Muscle layer of duodenum (tissue), 2 donors: ENCODE measurements at regions not wholly inside any gene's neighbourhood (a gene's known extent, or its start where the extent isn't known, plus 50 kb on each side); places are given as distances from the start of the nearest gene placed in this dataset.

Source experiments
- H3K27ac ChIP-seq: one replicate; pipeline ENCODE4 v1.7.0; 2013; ENCODE audit warnings: mild to moderate bottlenecking, low read length
- H3K27me3 ChIP-seq: one replicate; pipeline ENCODE4 v1.7.0; 2013; ENCODE audit warnings: low read depth, mild to moderate bottlenecking, control low read depth, low read length
- H3K36me3 ChIP-seq, 2 donors: one replicate each; pipeline ENCODE4 v1.7.0; 2013; ENCODE audit warnings: low read length in 2 of 2, control low read depth in 1 of 2, mild to moderate bottlenecking in 1 of 2; ENCODE audit not compliant: insufficient read depth in 2 of 2, control insufficient read depth in 1 of 2
- H3K4me1 ChIP-seq, 2 donors: one replicate each; pipeline ENCODE4 v1.7.0; 2013; ENCODE audit warnings: low read length in 2 of 2, mild to moderate bottlenecking in 2 of 2, control low read depth in 1 of 2, moderate library complexity in 1 of 2; ENCODE audit not compliant: insufficient read depth in 2 of 2, control insufficient read depth in 1 of 2
- H3K4me3 ChIP-seq, 2 donors: one replicate each; pipeline ENCODE4 v1.7.0; 2013; ENCODE audit warnings: low read length in 2 of 2, low read depth in 1 of 2, mild to moderate bottlenecking in 1 of 2
- H3K9me3 ChIP-seq, 2 donors: one replicate each; pipeline ENCODE4 v1.7.0; 2013; ENCODE audit warnings: low read length in 2 of 2, control low read depth in 1 of 2, mild to moderate bottlenecking in 1 of 2; ENCODE audit not compliant: control insufficient read depth in 1 of 2
- donor health status: healthy.

DNA sequence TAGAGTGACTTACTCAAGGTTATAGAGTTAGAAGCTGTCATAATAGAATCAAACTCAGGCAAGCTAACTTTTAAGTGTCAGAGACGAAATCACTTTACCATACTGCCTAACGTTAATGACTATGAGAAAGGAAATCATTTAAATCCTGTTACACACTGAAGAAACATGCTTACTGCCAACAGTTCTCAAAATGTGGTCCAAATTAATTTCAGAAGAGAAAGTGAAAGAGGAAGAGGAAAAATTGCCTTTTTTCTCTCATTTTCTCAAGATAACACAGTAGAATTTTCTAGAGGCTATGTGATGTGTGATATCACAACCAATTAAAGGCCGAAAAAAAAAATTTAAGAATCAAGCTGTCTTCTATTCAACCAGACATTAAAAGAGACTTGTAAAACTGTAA, 1362.7 kb upstream of the CHAC2 start:
- Histone ChIP-seq H3K4me3 (no peak overlapping the region), H3K4me1 (peaks cover 0 to 5% of the 10 kb centered on the region in 2 donors), H3K27ac (no peak overlapping the region), H3K36me3 (no peaks in the 10 kb centered on the region), H3K27me3 (no peaks in the 10 kb centered on the region), H3K9me3 (no peaks in the 10 kb centered on the region)

- no peaks in the 10 kb centered on the region for H3K9me3 ChIP-seq
- H3K27ac ChIP-seq = no peak overlapping the region
- no peak overlapping the region for H3K4me3 ChIP-seq
- H3K4me1 ChIP-seq = peaks cover 0 to 5% of the 10 kb centered on the region in 2 donors
- H3K36me3 ChIP-seq = no peaks in the 10 kb centered on the region
- H3K27me3 ChIP-seq = no peaks in the 10 kb centered on the region
Observed at GRCh38 chr2:52404046-52404445, 1363.6 kb upstream of the CHAC2 start.

DNA sequence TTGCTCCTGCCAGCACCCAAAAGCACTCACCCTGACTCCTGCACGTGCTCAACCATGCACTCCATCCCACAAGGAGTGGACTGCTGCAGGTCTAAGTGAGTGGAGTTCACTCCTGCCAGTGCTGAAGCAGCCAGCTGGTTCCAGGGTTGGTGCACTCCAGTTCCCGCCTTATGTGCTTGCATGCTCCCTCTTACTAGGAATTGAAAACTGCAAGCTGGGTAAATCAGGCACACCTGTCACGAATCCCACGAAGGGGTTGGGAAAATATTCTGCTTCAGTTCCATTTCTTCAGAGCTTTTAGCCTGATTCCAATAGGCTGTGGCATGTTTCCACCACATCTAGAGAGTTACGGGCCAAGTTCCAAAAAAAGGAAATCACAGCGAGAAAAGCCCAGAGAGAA, 1365.5 kb upstream of the CHAC2 start:
- Histone ChIP-seq H3K9me3 (no peaks in the 10 kb centered on the region), H3K27me3 (no peaks in the 10 kb centered on the region), H3K36me3 (no peaks in the 10 kb centered on the region), H3K27ac (no peak overlapping the region), H3K4me3 (no peak overlapping the region), H3K4me1 (peaks cover 0 to 5% of the 10 kb centered on the region in 2 donors)

- no peak overlapping the region for H3K4me3 ChIP-seq
Observed at GRCh38 chr2:52396836-52397235, 1364.9 kb upstream of the NRXN1 start.

DNA sequence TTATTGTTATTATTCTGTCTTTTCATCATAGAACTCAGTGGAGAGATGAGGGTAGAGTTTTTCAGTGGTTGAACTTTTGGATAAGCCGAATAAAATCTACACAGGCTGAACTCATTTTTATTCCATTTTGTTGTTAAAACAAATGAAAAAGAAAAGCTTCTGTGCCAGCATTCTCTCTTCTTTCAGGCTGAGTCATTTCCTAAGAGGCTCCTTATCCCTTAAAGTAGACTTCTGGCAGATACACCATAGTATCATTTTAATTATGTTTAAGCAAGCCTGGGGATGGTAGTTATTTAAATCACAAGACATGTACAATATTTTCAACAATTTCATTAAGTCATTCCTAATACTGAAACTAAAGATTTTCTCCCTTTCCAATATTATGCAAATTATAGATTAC, 1364.0 kb upstream of the NRXN1 start:
- Histone ChIP-seq H3K9me3 (no peaks in the 10 kb centered on the region), H3K36me3 (no peaks in the 10 kb centered on the region), H3K4me1 (no peaks in the 10 kb centered on the region), H3K27ac (no peak overlapping the region), H3K27me3 (no peaks in the 10 kb centered on the region), H3K4me3 (no peak overlapping the region)

More at GRCh38 chr2:52396836-52397235, 1364.9 kb upstream of the NRXN1 start:
- Histone ChIP-seq H3K4me1 (no peaks in the 10 kb centered on the region), H3K36me3 (no peaks in the 10 kb centered on the region), H3K27ac (no peak overlapping the region), H3K9me3 (no peaks in the 10 kb centered on the region), H3K27me3 (no peaks in the 10 kb centered on the region)

DNA sequence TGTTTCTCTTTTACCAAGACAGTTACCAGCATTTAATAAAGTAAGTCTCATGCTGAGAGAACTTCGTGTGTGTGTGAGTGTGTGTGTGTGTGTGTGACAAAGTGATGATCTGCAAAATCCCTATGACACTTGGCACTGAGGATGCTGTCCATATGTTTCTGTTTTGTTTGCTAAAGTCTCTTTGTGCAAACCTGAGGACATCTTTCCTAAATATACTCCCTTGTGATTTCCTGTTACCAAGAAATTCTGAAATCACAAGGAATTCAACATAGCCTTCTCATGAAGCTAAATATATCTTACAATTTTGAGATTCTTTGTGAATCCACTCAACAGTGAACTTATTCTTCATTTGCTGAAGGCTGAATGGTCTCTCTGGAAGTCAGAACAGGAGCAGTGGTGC, 1359.7 kb upstream of the NRXN1 start:
- H3K27ac ChIP-seq = no peak overlapping the region
- no peak overlapping the region for H3K4me3 ChIP-seq
- H3K36me3 ChIP-seq = no peaks in the 10 kb centered on the region
- H3K4me1 ChIP-seq = no peaks in the 10 kb centered on the region
- no peaks in the 10 kb centered on the region for H3K9me3 ChIP-seq
- H3K27me3 ChIP-seq = no peaks in the 10 kb centered on the region

GRCh38 chr2:52390651-52391050, 1358.7 kb upstream of the NRXN1 start:
- Histone ChIP-seq H3K4me1 (no peaks in the 10 kb centered on the region), H3K36me3 (no peaks in the 10 kb centered on the region), H3K27me3 (no peaks in the 10 kb centered on the region), H3K27ac (no peak overlapping the region), H3K4me3 (no peak overlapping the region), H3K9me3 (no peaks in the 10 kb centered on the region)

- Histone ChIP-seq H3K27me3 (no peaks in the 10 kb centered on the region), H3K9me3 (no peaks in the 10 kb centered on the region), H3K36me3 (no peaks in the 10 kb centered on the region), H3K4me1 (no peaks in the 10 kb centered on the region), H3K27ac (no peak overlapping the region), H3K4me3 (no peak overlapping the region)
Observed at GRCh38 chr2:52387937-52388590, 1356.1 kb upstream of the NRXN1 start.

DNA sequence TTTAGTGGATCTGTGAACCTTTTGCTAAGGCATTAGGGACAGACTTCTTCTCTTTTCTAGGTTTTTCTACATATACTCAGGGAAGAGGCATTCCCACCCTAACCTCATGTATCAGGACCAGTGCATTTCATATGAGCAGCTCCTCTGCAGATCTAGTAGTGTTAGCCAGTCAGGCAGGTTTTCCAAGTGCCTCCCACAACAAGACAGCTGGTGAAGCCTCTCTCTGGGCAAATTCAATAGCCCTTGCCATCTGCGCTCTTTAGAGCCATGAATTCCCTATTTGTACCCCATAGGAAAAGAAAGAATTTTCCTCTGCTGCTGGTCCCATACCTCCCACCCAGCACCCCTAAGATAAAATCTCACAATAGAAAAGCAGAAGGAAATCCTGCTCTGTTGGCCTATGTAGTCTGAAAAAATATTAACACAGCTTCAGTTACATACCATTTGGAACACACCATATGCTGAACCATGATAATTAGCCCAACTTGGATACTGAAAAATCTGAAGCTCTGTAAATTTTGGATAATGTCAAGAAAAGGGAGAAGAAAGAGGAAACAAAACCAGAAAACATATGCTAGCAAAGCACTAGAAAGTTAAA, 1354.6 kb upstream of the NRXN1 start:
- H3K4me1 ChIP-seq = no peaks in the 10 kb centered on the region
- H3K9me3 ChIP-seq = no peaks in the 10 kb centered on the region
- H3K36me3 ChIP-seq = no peaks in the 10 kb centered on the region
- no peak overlapping the region for H3K4me3 ChIP-seq
- H3K27ac ChIP-seq = no peak overlapping the region
- no peaks in the 10 kb centered on the region for H3K27me3 ChIP-seq

- Histone ChIP-seq H3K9me3 (no peaks in the 10 kb centered on the region), H3K4me3 (no peak overlapping the region), H3K27ac (no peak overlapping the region), H3K4me1 (no peaks in the 10 kb centered on the region), H3K27me3 (no peaks in the 10 kb centered on the region), H3K36me3 (no peaks in the 10 kb centered on the region)
Observed at GRCh38 chr2:52383541-52383940, 1351.6 kb upstream of the NRXN1 start.

DNA sequence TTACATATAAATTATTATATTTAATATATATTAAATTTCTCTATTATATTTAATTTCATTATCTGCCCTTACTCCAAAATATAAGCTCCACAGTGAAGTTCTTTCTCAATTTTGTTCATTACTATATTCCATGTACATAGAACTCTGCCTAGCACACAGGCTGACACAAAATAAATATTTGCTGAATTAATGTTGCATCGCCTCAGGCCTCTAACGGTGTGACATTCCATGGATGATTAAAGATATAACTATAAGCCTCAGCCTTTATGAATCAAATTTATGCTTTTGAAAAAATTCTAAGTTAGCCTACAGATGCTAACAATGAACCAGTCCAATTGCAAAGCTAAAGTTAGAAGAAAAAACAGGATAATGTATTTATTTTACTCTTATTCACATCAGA, 1337.2 kb upstream of the NRXN1 start:
- no peak overlapping the region for H3K27ac ChIP-seq
- H3K36me3 ChIP-seq = no peaks in the 10 kb centered on the region
- H3K9me3 ChIP-seq = no peaks in the 10 kb centered on the region
- no peaks in the 10 kb centered on the region for H3K27me3 ChIP-seq
- no peaks in the 10 kb centered on the region for H3K4me1 ChIP-seq
- no peak overlapping the region for H3K4me3 ChIP-seq

- Histone ChIP-seq H3K4me3 (no peak overlapping the region), H3K36me3 (no peaks in the 10 kb centered on the region), H3K4me1 (no peaks in the 10 kb centered on the region)
Observed at GRCh38 chr2:52368141-52368540, 1336.2 kb upstream of the NRXN1 start.

More at GRCh38 chr2:52368141-52368540, 1336.2 kb upstream of the NRXN1 start:
- H3K9me3 ChIP-seq = no peaks in the 10 kb centered on the region
- H3K27me3 ChIP-seq = no peaks in the 10 kb centered on the region
- no peak overlapping the region for H3K27ac ChIP-seq
